ENCODE measurements at regions not wholly inside any gene's neighbourhood (a gene's known extent, or its start where the extent isn't known, plus 50 kb on each side); places are given as distances from the start of the nearest gene placed in this dataset.

GRCh38 chr5:88425124-88425523 lies 156.5 kb upstream of the TMEM161B start:
- no TSS peak for BruUV-seq (replicated peaks)
- H3K4me3 Mint-ChIP-seq (ENCODE audit: low read depth, unreplicated experiment) = no peak overlapping the region
- intact Hi-C loops (cut with micrococcal nuclease; ENCODE audit: unreplicated experiment) = no loop called here

GRCh38 chr5:88419931-88420330 lies 151.3 kb upstream of the TMEM161B start:
- DNase-seq = no peak
- Mint-ChIP-seq H3K4me1 (ENCODE audit: low read depth, unreplicated experiment) (no peaks in the 10 kb centered on the region), H3K27ac (ENCODE audit: unreplicated experiment) (no peak overlapping the region), H3K4me3 (ENCODE audit: low read depth, unreplicated experiment) (no peak overlapping the region), H3K9me3 (ENCODE audit: low read depth, unreplicated experiment) (no peaks in the 10 kb centered on the region), H3K36me3 (ENCODE audit: insufficient read depth, unreplicated experiment) (no peaks in the 10 kb centered on the region), H3K27me3 (ENCODE audit: unreplicated experiment) (no peaks in the 10 kb centered on the region)
- intact Hi-C loops (cut with micrococcal nuclease; ENCODE audit: unreplicated experiment) = no loop called here
- CTCF ChIA-PET = no interaction called here
- no TSS peak for BruUV-seq (replicated peaks)
- TF ChIP-seq, protein P1, sequence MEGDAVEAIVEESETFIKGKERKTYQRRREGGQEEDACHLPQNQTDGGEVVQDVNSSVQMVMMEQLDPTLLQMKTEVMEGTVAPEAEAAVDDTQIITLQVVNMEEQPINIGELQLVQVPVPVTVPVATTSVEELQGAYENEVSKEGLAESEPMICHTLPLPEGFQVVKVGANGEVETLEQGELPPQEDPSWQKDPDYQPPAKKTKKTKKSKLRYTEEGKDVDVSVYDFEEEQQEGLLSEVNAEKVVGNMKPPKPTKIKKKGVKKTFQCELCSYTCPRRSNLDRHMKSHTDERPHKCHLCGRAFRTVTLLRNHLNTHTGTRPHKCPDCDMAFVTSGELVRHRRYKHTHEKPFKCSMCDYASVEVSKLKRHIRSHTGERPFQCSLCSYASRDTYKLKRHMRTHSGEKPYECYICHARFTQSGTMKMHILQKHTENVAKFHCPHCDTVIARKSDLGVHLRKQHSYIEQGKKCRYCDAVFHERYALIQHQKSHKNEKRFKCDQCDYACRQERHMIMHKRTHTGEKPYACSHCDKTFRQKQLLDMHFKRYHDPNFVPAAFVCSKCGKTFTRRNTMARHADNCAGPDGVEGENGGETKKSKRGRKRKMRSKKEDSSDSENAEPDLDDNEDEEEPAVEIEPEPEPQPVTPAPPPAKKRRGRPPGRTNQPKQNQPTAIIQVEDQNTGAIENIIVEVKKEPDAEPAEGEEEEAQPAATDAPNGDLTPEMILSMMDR (IDR thresholded peaks at IDR 0.05; ENCODE audit: unreplicated experiment) = no peak

More at GRCh38 chr5:88425124-88425523, 156.5 kb upstream of the TMEM161B start:
- no peaks in the 10 kb centered on the region for H3K36me3 Mint-ChIP-seq (ENCODE audit: insufficient read depth, unreplicated experiment)
- CTCF ChIA-PET = no interaction called here
- no peak overlapping the region for H3K27ac Mint-ChIP-seq (ENCODE audit: unreplicated experiment)
- DNase-seq = no peak
- TF ChIP-seq, protein P1 (IDR thresholded peaks at IDR 0.05; ENCODE audit: unreplicated experiment) = no peak
- H3K4me1 Mint-ChIP-seq (ENCODE audit: low read depth, unreplicated experiment) = peaks cover 7% of the 10 kb centered on the region
- H3K27me3 Mint-ChIP-seq (ENCODE audit: unreplicated experiment) = no peaks in the 10 kb centered on the region
- peaks cover 2% of the 10 kb centered on the region for H3K9me3 Mint-ChIP-seq (ENCODE audit: low read depth, unreplicated experiment)

DNA sequence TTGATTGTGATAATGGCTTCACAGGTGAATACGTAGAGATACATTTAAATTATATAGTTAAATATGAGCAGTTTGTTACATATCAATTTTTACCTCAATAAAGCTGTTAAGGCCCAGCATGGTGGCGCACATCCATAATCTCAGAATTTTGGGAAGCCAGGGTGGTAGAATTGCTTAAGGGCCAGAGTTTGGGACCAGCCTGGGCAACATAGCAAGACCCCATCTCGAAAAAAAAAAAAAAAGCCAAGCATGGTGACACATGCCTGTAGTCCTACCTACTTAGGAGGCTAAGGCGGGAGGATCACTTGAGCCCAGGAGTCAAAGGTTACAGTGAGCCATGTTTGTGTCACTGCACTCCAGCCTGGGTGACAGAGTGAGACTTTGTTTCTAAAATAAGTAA lies 138.7 kb upstream of the TMEM161B start:
- CTCF ChIA-PET = no interaction called here
- H3K4me1 Mint-ChIP-seq (ENCODE audit: low read depth, unreplicated experiment) = no peaks in the 10 kb centered on the region
- intact Hi-C loops (cut with micrococcal nuclease; ENCODE audit: unreplicated experiment) = no loop called here
- BruUV-seq (replicated peaks) = no TSS peak
- H3K36me3 Mint-ChIP-seq (ENCODE audit: insufficient read depth, unreplicated experiment) = no peaks in the 10 kb centered on the region
- no peak overlapping the region for H3K4me3 Mint-ChIP-seq (ENCODE audit: low read depth, unreplicated experiment)
- no peak for DNase-seq
- TF ChIP-seq, protein P1 (IDR thresholded peaks at IDR 0.05; ENCODE audit: unreplicated experiment) = no peak
- no peaks in the 10 kb centered on the region for H3K27me3 Mint-ChIP-seq (ENCODE audit: unreplicated experiment)
- no peaks in the 10 kb centered on the region for H3K9me3 Mint-ChIP-seq (ENCODE audit: low read depth, unreplicated experiment)
- H3K27ac Mint-ChIP-seq (ENCODE audit: unreplicated experiment) = no peak overlapping the region

- no TSS peak for BruUV-seq (replicated peaks)
- Mint-ChIP-seq H3K27me3 (ENCODE audit: unreplicated experiment) (no peaks in the 10 kb centered on the region), H3K4me3 (ENCODE audit: low read depth, unreplicated experiment) (no peak overlapping the region), H3K4me1 (ENCODE audit: low read depth, unreplicated experiment) (no peaks in the 10 kb centered on the region), H3K9me3 (ENCODE audit: low read depth, unreplicated experiment) (no peaks in the 10 kb centered on the region), H3K36me3 (ENCODE audit: insufficient read depth, unreplicated experiment) (no peaks in the 10 kb centered on the region), H3K27ac (ENCODE audit: unreplicated experiment) (no peak overlapping the region)
- TF ChIP-seq, protein P1 (IDR thresholded peaks at IDR 0.05; ENCODE audit: unreplicated experiment) = no peak
- CTCF ChIA-PET = no interaction called here
- intact Hi-C loops (cut with micrococcal nuclease; ENCODE audit: unreplicated experiment) = no loop called here
- no peak for DNase-seq
Measured at GRCh38 chr5:88405783-88406182, 137.1 kb upstream of the TMEM161B start.

GRCh38 chr5:88404405-88404804 lies 135.8 kb upstream of the TMEM161B start:
- no peaks in the 10 kb centered on the region for H3K9me3 Mint-ChIP-seq (ENCODE audit: low read depth, unreplicated experiment)
- CTCF ChIA-PET = no interaction called here
- DNase-seq = no peak
- no peak overlapping the region for H3K4me3 Mint-ChIP-seq (ENCODE audit: low read depth, unreplicated experiment)
- H3K27ac Mint-ChIP-seq (ENCODE audit: unreplicated experiment) = no peak overlapping the region
- H3K27me3 Mint-ChIP-seq (ENCODE audit: unreplicated experiment) = no peaks in the 10 kb centered on the region
- no peaks in the 10 kb centered on the region for H3K36me3 Mint-ChIP-seq (ENCODE audit: insufficient read depth, unreplicated experiment)
- intact Hi-C loops (cut with micrococcal nuclease; ENCODE audit: unreplicated experiment) = no loop called here
- BruUV-seq (replicated peaks) = no TSS peak
- no peaks in the 10 kb centered on the region for H3K4me1 Mint-ChIP-seq (ENCODE audit: low read depth, unreplicated experiment)
- TF ChIP-seq, protein P1 (IDR thresholded peaks at IDR 0.05; ENCODE audit: unreplicated experiment) = no peak
